Mesenchymal stem cell (in vitro differentiated cells and primary cell): ENCODE measurements at regions not wholly inside any gene's neighbourhood (a gene's known extent, or its start where the extent isn't known, plus 50 kb on each side); places are given as distances from the start of the nearest gene placed in this dataset.

Experiments
- DNase-seq: peaks from one replicate; pipeline ENCODE4 v3.0.0-alpha.2; 2013
- H2AFZ ChIP-seq: one replicate; pipeline ENCODE4 v1.6.1; 2013; ENCODE audit warnings: low read depth, mild to moderate bottlenecking, control low read depth, inconsistent platforms, low read length, moderate library complexity
- H2AK5ac ChIP-seq: 2 replicates; pipeline ENCODE4 v1.6.1; 2013; ENCODE audit warnings: low read length, moderate library complexity, mild to moderate bottlenecking, inconsistent platforms; ENCODE audit not compliant: severe bottlenecking
- H2BK120ac ChIP-seq: one replicate; pipeline ENCODE4 v1.6.1; 2013; ENCODE audit warnings: low read depth, mild to moderate bottlenecking, inconsistent platforms, low read length, moderate library complexity
- H2BK12ac ChIP-seq, 2 experiments: one replicate each; pipeline ENCODE4 v1.6.1; 2013; ENCODE audit warnings: inconsistent platforms in 2 of 2, low read length in 2 of 2, mild to moderate bottlenecking in 2 of 2, moderate library complexity in 2 of 2, control low read depth in 1 of 2
- H2BK15ac ChIP-seq: one replicate; pipeline ENCODE4 v1.6.1; 2013; ENCODE audit warnings: mild to moderate bottlenecking, low read depth, inconsistent platforms; ENCODE audit not compliant: poor library complexity, severe bottlenecking
- H2BK5ac ChIP-seq: 2 replicates; pipeline ENCODE4 v1.6.1; 2013; ENCODE audit warnings: low read depth, mild to moderate bottlenecking, low read length, control low read depth, inconsistent platforms; ENCODE audit not compliant: poor library complexity, severe bottlenecking
- H3K14ac ChIP-seq, 2 experiments: one replicate each; pipeline ENCODE4 v1.6.1; 2013; ENCODE audit warnings: inconsistent platforms in 2 of 2, low read length in 2 of 2, control low read depth in 1 of 2, mild to moderate bottlenecking in 1 of 2, moderate library complexity in 1 of 2
- H3K18ac ChIP-seq, 2 experiments: one replicate each; pipeline ENCODE4 v1.6.1; 2013; ENCODE audit warnings: inconsistent platforms in 2 of 2, low read length in 2 of 2, control low read depth in 1 of 2, low read depth in 1 of 2, mild to moderate bottlenecking in 1 of 2
- H3K23ac ChIP-seq, 2 experiments: one replicate each; pipeline ENCODE4 v1.6.1; 2013; ENCODE audit warnings: inconsistent platforms in 2 of 2, low read length in 2 of 2, mild to moderate bottlenecking in 2 of 2, moderate library complexity in 2 of 2, control low read depth in 1 of 2
- H3K27ac ChIP-seq: 2 replicates; pipeline ENCODE4 v1.5.1; 2013; ENCODE audit warnings: mild to moderate bottlenecking, moderate library complexity, low read length, control low read depth, inconsistent platforms; ENCODE audit not compliant: poor library complexity, severe bottlenecking
- H3K27me3 ChIP-seq, 2 experiments: 2 replicates each; pipeline versions ENCODE4 v1.6.1 to v1.7.0; 2013; ENCODE audit warnings: low read length in 2 of 2, mild to moderate bottlenecking in 2 of 2, moderate library complexity in 2 of 2, control low read depth in 1 of 2, inconsistent platforms in 1 of 2; ENCODE audit not compliant: control insufficient read depth in 1 of 2, insufficient read depth in 1 of 2
- H3K36me3 ChIP-seq, 2 experiments: 2 replicates each; pipeline versions ENCODE4 v1.6.1 to v1.7.0; 2013; ENCODE audit warnings: low read length in 2 of 2, control low read depth in 1 of 2, inconsistent platforms in 1 of 2, low read depth in 1 of 2, mild to moderate bottlenecking in 1 of 2; ENCODE audit not compliant: insufficient read depth in 2 of 2, control insufficient read depth in 1 of 2
- H3K4ac ChIP-seq, 2 experiments: one replicate each; pipeline ENCODE4 v1.6.1; 2013; ENCODE audit warnings: inconsistent platforms in 2 of 2, low read length in 2 of 2, mild to moderate bottlenecking in 2 of 2, moderate library complexity in 2 of 2, control low read depth in 1 of 2, low read depth in 1 of 2
- H3K4me1 ChIP-seq: 2 replicates; pipeline ENCODE4 v1.6.1; 2013; ENCODE audit warnings: low read depth, low read length, control low read depth; ENCODE audit not compliant: control insufficient read depth, insufficient read depth
- H3K4me2 ChIP-seq: 2 replicates; pipeline ENCODE4 v1.6.1; 2013; ENCODE audit warnings: low read length, mild to moderate bottlenecking, inconsistent platforms; ENCODE audit not compliant: poor library complexity, severe bottlenecking
- H3K4me3 ChIP-seq, 2 experiments: 2 replicates each; pipeline versions ENCODE4 v1.5.1 to v1.7.0; 2013; ENCODE audit warnings: low read length in 2 of 2, mild to moderate bottlenecking in 2 of 2, control low read depth in 1 of 2, low read depth in 1 of 2; ENCODE audit not compliant: insufficient read depth in 1 of 2
- H3K79me1 ChIP-seq: replicated peaks from 2 replicates; pipeline ENCODE4 v1.6.1; 2013; ENCODE audit warnings: mild to moderate bottlenecking, control low read depth, low read length, inconsistent platforms; ENCODE audit not compliant: poor library complexity, severe bottlenecking
- H3K9ac ChIP-seq: 2 replicates; pipeline ENCODE4 v1.7.0; 2013; ENCODE audit warnings: mild to moderate bottlenecking, low read length, moderate library complexity
- H3K9me3 ChIP-seq: 2 replicates; pipeline ENCODE4 v1.7.0; 2013; ENCODE audit warnings: mild to moderate bottlenecking, low read length; ENCODE audit not compliant: control insufficient read depth
- H4K8ac ChIP-seq: one replicate; pipeline ENCODE4 v1.6.1; 2013; ENCODE audit warnings: inconsistent platforms, mild to moderate bottlenecking, low read length, moderate library complexity
- H4K91ac ChIP-seq: one replicate; pipeline ENCODE4 v1.6.1; 2013; ENCODE audit warnings: mild to moderate bottlenecking, low read length, inconsistent platforms
- WGBS: methylation state at CpG from one replicate; pipeline ENCODE4 v1.1.7; 2013; ENCODE audit warnings: mixed read lengths; 5-methylcytosine and 5-hydroxymethylcytosine counted together

DNA sequence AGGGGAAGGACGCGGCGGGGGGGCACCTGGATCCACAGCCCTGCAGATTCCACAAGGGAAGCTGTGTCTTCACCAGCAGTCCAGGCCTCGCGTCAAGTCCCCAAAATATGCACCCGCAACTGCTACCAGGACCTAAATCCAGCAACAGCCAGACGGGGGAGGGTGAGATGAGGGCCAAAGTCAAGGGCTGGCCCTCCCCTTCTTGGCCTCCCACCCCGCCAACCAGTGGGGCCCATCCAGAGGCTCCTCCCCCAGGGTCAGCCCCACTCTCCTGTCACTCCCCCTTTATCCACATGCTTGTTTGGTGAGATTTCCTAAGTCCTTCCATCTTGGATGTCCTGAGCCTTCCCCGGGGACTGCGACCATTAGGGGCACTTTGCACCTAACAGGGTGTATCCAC is 138.7 kb downstream of the ENGASE start:
- Histone ChIP-seq H3K9me3 (no peaks in the 10 kb centered on the region), H3K79me1 (no peaks in the 10 kb centered on the region), H3K18ac (no peak overlapping the region), H4K8ac (no peak overlapping the region), H3K4me1 (no peaks in the 10 kb centered on the region), H3K27me3 (peaks cover 30 to 88% of the 10 kb centered on the region in 2 experiments), H3K27ac (no peak overlapping the region), H3K4me2 (no peak overlapping the region), H2AFZ (no peak overlapping the region), H3K14ac (no peak overlapping the region), H2BK12ac (no peak overlapping the region), H3K23ac (no peak overlapping the region), H2BK5ac (no peak overlapping the region), H3K36me3 (no peaks in the 10 kb centered on the region), H3K4ac (no peak overlapping the region), H3K9ac (no peak overlapping the region), H2AK5ac (no peak overlapping the region), H2BK120ac (no peak overlapping the region), H4K91ac (no peak overlapping the region), H2BK15ac (no peak overlapping the region), H3K4me3 (no peak overlapping the region)
- 86% methylated on average over 9 of the region's 10 CpGs for WGBS
- no peak for DNase-seq

DNA sequence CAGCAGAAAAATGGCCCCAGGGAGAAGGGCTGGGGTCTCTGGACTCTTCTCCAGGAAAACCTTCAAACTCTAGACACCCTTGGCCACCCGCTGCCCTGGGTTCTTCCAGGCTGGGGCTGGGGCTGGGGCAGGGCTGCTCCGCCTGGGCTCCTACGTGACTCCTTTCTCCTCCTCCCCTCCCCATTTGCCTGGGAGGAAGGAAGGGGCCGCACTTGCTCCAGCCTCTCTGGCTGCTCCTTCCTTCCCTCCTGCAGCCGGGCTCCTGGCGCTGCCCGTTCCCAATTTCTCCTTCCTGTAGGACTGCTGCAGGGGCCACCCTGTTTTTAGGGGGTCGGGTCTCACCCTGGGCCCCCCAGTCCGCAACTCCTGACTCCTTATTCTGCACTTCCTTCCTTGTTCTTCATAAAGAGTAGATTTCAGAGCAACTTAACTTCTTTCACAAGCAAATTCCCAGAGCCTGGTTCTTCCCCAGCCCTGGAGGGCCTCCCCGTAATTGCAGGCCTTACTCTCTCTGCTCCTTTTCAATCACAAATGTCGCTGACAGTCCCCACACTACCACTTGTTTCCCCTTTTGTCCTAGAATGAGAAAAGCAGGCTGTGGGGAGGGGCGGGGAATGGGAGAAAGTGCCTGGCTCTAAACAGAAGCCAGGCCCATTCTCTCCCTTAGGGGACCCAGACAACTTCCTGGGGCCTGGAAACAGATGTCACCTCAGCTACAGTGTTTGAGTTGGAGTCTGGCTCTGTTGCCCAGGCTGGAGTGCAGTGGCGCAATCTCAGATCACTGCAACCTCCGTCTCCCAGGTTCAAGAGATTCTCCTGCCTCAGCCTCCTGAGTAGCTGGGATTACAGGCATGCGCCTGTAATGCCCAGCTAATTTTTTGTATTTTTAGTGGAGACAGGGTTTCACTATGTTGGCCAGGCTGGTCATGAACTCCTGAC is 137.8 kb downstream of the ENGASE start:
- H4K91ac ChIP-seq: no peak overlapping the region
- H4K8ac ChIP-seq: no peak overlapping the region
- H3K4me3 ChIP-seq: no peak overlapping the region
- no peak overlapping the region for H2BK12ac ChIP-seq
- no peaks in the 10 kb centered on the region for H3K4me1 ChIP-seq
- no peak overlapping the region for H2BK15ac ChIP-seq
- no peaks in the 10 kb centered on the region for H3K36me3 ChIP-seq
- no peak overlapping the region for H3K4ac ChIP-seq
- H3K79me1 ChIP-seq: no peaks in the 10 kb centered on the region
- no peak overlapping the region for H3K18ac ChIP-seq
- H2AFZ ChIP-seq: no peak overlapping the region
- H2AK5ac ChIP-seq: no peak overlapping the region
- no peak overlapping the region for H3K14ac ChIP-seq
- H3K4me2 ChIP-seq: no peak overlapping the region
- H3K9me3 ChIP-seq: no peaks in the 10 kb centered on the region
- no peak overlapping the region for H2BK120ac ChIP-seq
- DNase-seq: no peak
- no peak overlapping the region for H3K27ac ChIP-seq
- H2BK5ac ChIP-seq: no peak overlapping the region
- no peak overlapping the region for H3K9ac ChIP-seq
- H3K23ac ChIP-seq: no peak overlapping the region
- H3K27me3 ChIP-seq: peaks cover 29 to 88% of the 10 kb centered on the region in 2 experiments
- WGBS: 39% methylated on average over 13 of the region's 15 CpGs

GRCh38 chr17:79211061-79211770 is 136.6 kb downstream of the ENGASE start:
- H2BK5ac ChIP-seq: no peak overlapping the region
- no peak overlapping the region for H3K4ac ChIP-seq
- H2BK120ac ChIP-seq: no peak overlapping the region
- no peak overlapping the region for H3K14ac ChIP-seq
- H3K79me1 ChIP-seq: no peaks in the 10 kb centered on the region
- no peaks in the 10 kb centered on the region for H3K36me3 ChIP-seq
- WGBS: 85% methylated on average over 28 of the region's 28 CpGs
- H2AFZ ChIP-seq: no peak overlapping the region
- peaks cover 27 to 88% of the 10 kb centered on the region in 2 experiments for H3K27me3 ChIP-seq
- DNase-seq: no peak
- H3K18ac ChIP-seq: no peak overlapping the region
- no peak overlapping the region for H3K27ac ChIP-seq
- no peak overlapping the region for H3K9ac ChIP-seq
- no peaks in the 10 kb centered on the region for H3K9me3 ChIP-seq
- H3K23ac ChIP-seq: no peak overlapping the region
- H3K4me1 ChIP-seq: no peaks in the 10 kb centered on the region
- H2BK15ac ChIP-seq: no peak overlapping the region
- H2AK5ac ChIP-seq: no peak overlapping the region
- H2BK12ac ChIP-seq: no peak overlapping the region
- no peak overlapping the region for H3K4me2 ChIP-seq
- H4K8ac ChIP-seq: no peak overlapping the region
- no peak overlapping the region for H3K4me3 ChIP-seq
- peak overlapping the region; percentile 36 for H4K91ac ChIP-seq

GRCh38 chr17:79210638-79211037 is 136.0 kb downstream of the ENGASE start:
- H3K4me2 ChIP-seq: no peak overlapping the region
- H4K8ac ChIP-seq: no peak overlapping the region
- H3K4me1 ChIP-seq: no peaks in the 10 kb centered on the region
- H2AK5ac ChIP-seq: no peak overlapping the region
- no peak overlapping the region for H2BK120ac ChIP-seq
- H2BK15ac ChIP-seq: no peak overlapping the region
- no peak overlapping the region for H3K27ac ChIP-seq
- no peak overlapping the region for H2BK5ac ChIP-seq
- H3K27me3 ChIP-seq: peaks cover 32 to 84% of the 10 kb centered on the region in 2 experiments
- H3K79me1 ChIP-seq: no peaks in the 10 kb centered on the region
- no peak overlapping the region for H3K18ac ChIP-seq
- no peak for DNase-seq
- no peak overlapping the region for H4K91ac ChIP-seq
- 79% methylated on average over 10 of the region's 10 CpGs for WGBS
- no peak overlapping the region for H3K4me3 ChIP-seq
- no peak overlapping the region for H3K23ac ChIP-seq
- no peak overlapping the region for H3K14ac ChIP-seq
- no peak overlapping the region for H3K9ac ChIP-seq
- no peak overlapping the region for H2AFZ ChIP-seq
- H2BK12ac ChIP-seq: no peak overlapping the region
- H3K36me3 ChIP-seq: no peaks in the 10 kb centered on the region
- no peak overlapping the region for H3K4ac ChIP-seq
- H3K9me3 ChIP-seq: no peaks in the 10 kb centered on the region
